SK-N-SH treated with all-trans-retinoic acid at 6 μM for 48 hours (cell line): ENCODE measurements at regions not wholly inside any gene's neighbourhood (a gene's known extent, or its start where the extent isn't known, plus 50 kb on each side); places are given as distances from the start of the nearest gene placed in this dataset.

Experiments used
- ATAC-seq: fragments of 200-7000 bp; cut with Tn5 transposase; 3 replicates; pipeline ENCODE4 v1.9.1; 2020; ENCODE audit warnings: mild to moderate bottlenecking, moderate library complexity
- ARNTL ChIP-seq: fragments of 450-650 bp; formaldehyde crosslinking; IDR thresholded peaks from 2 replicates; pipeline ENCODE4 v1.5.0; 2020; ENCODE audit warnings: low read depth, mild to moderate bottlenecking, moderate library complexity, borderline replicate concordance
- BACH2 ChIP-seq: fragments of 250-450 bp; sonication (Bioruptor Pico); IDR thresholded peaks from 2 replicates; pipeline ENCODE4 v1.9.0; 2021; ENCODE audit warnings: mild to moderate bottlenecking, borderline replicate concordance
- CSDC2 ChIP-seq: fragments of 250-450 bp; sonication (Bioruptor Pico); IDR thresholded peaks from 2 replicates; pipeline ENCODE4 v1.5.0; 2020; ENCODE audit warnings: mild to moderate bottlenecking, moderate library complexity
- ESRRG ChIP-seq: fragments of 250-450 bp; sonication (Bioruptor Pico); IDR thresholded peaks from 2 replicates; pipeline ENCODE4 v1.6.1; 2021; ENCODE audit warnings: mild to moderate bottlenecking
- PPARA ChIP-seq: fragments of 250-450 bp; sonication (Bioruptor Pico); IDR thresholded peaks from 2 replicates; pipeline ENCODE4 v1.5.0; 2020; ENCODE audit warnings: mild to moderate bottlenecking, borderline replicate concordance
- RARB ChIP-seq: fragments of 250-450 bp; sonication (Bioruptor Pico); IDR thresholded peaks from 2 replicates; pipeline ENCODE4 v1.8.0; 2021; ENCODE audit warnings: mild to moderate bottlenecking, moderate library complexity
- SNAI2 ChIP-seq: fragments of 250-450 bp; sonication (Bioruptor Pico); IDR thresholded peaks from 2 replicates; pipeline ENCODE4 v1.5.0; 2020; ENCODE audit warnings: mild to moderate bottlenecking, moderate library complexity
- TCF4 ChIP-seq: fragments of 250-450 bp; sonication (Bioruptor Pico); IDR thresholded peaks from 2 replicates; pipeline ENCODE4 v1.8.0; 2021; ENCODE audit warnings: mild to moderate bottlenecking, moderate library complexity, borderline replicate concordance
- TOX ChIP-seq: fragments of 250-450 bp; sonication (Bioruptor Pico); IDR thresholded peaks from 2 replicates; pipeline ENCODE4 v1.8.0; 2021; ENCODE audit warnings: mild to moderate bottlenecking, moderate library complexity, borderline replicate concordance
- ZC3H10 ChIP-seq: fragments of 250-450 bp; sonication (Bioruptor Pico); IDR thresholded peaks from 2 replicates; pipeline ENCODE4 v1.5.1; 2021; ENCODE audit warnings: mild to moderate bottlenecking, moderate library complexity
- ZFP3 ChIP-seq: fragments of 250-450 bp; sonication (Bioruptor Pico); IDR thresholded peaks from 2 replicates; pipeline ENCODE4 v1.5.0; 2020; ENCODE audit warnings: mild to moderate bottlenecking, moderate library complexity
- ZFP30 ChIP-seq: fragments of 450-650 bp; formaldehyde crosslinking; IDR thresholded peaks from 2 replicates; pipeline ENCODE4 v1.5.0; 2022; ENCODE audit warnings: mild to moderate bottlenecking, moderate library complexity
- ZNF565 ChIP-seq: fragments of 450-650 bp; formaldehyde crosslinking; conservative IDR thresholded peaks from 2 replicates; pipeline ENCODE4 v1.5.0; 2020; ENCODE audit warnings: low read depth, mild to moderate bottlenecking, moderate library complexity
- ZNF70 ChIP-seq: fragments of 450-650 bp; formaldehyde crosslinking; IDR thresholded peaks from 2 replicates; pipeline ENCODE4 v1.5.0; 2020; ENCODE audit warnings: mild to moderate bottlenecking, moderate library complexity
- ZNF8 ChIP-seq: fragments of 450-650 bp; formaldehyde crosslinking; IDR thresholded peaks from 2 replicates; pipeline ENCODE4 v1.5.0; 2020; ENCODE audit warnings: mild to moderate bottlenecking, moderate library complexity
- TF ChIP-seq, protein P1 (sequence below): fragments of 250-450 bp; sonication (Bioruptor Pico); IDR thresholded peaks from 2 replicates; pipeline ENCODE4 v1.5.1; 2020; ENCODE audit warnings: low read depth, mild to moderate bottlenecking, moderate library complexity
- TF ChIP-seq, protein P2 (sequence below): fragments of 250-450 bp; sonication (Bioruptor Pico); IDR thresholded peaks from 2 replicates; pipeline ENCODE4 v1.8.0; 2021; ENCODE audit warnings: low read depth, mild to moderate bottlenecking, moderate library complexity, borderline replicate concordance
- TF ChIP-seq, protein P3 (sequence below): fragments of 250-450 bp; sonication (Bioruptor Pico); IDR thresholded peaks from 2 replicates; pipeline ENCODE4 v1.5.0; 2020; ENCODE audit warnings: mild to moderate bottlenecking, moderate library complexity
- TF ChIP-seq, protein P4 (sequence below): fragments of 250-450 bp; sonication (Bioruptor Pico); IDR thresholded peaks from 2 replicates; pipeline ENCODE4 v1.8.0; 2020; ENCODE audit warnings: mild to moderate bottlenecking, moderate library complexity, borderline replicate concordance

DNA sequence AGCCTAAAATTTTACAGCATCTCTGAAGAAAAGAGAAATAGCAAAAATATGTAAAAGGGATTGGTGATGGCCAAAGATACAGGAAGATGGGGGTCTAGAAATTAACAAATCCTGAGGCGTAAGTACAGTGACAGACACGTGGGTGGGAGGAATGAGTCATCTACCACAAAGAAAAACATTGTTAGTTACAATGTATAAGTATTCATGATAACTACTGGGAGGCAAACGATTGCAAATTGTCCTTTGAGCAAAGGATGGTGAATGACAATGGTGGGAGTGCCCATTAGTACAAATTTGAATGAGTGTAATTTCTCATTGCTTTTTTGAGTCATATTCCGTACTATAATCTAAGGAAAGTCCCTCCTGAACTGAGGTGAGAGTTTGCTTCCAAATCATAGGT, 809.0 kb upstream of the FAM98A start:
- TF ChIP-seq TCF4 (CRISPR knock-in tag) (no peak), RARB (CRISPR knock-in tag) (no peak), SNAI2 (no peak), ZNF70 (CRISPR knock-in tag) (no peak)
- TF ChIP-seq, protein P1, sequence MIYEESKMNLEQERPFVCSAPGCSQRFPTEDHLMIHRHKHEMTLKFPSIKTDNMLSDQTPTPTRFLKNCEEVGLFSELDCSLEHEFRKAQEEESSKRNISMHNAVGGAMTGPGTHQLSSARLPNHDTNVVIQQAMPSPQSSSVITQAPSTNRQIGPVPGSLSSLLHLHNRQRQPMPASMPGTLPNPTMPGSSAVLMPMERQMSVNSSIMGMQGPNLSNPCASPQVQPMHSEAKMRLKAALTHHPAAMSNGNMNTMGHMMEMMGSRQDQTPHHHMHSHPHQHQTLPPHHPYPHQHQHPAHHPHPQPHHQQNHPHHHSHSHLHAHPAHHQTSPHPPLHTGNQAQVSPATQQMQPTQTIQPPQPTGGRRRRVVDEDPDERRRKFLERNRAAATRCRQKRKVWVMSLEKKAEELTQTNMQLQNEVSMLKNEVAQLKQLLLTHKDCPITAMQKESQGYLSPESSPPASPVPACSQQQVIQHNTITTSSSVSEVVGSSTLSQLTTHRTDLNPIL = no peak
- TF ChIP-seq, protein P2, sequence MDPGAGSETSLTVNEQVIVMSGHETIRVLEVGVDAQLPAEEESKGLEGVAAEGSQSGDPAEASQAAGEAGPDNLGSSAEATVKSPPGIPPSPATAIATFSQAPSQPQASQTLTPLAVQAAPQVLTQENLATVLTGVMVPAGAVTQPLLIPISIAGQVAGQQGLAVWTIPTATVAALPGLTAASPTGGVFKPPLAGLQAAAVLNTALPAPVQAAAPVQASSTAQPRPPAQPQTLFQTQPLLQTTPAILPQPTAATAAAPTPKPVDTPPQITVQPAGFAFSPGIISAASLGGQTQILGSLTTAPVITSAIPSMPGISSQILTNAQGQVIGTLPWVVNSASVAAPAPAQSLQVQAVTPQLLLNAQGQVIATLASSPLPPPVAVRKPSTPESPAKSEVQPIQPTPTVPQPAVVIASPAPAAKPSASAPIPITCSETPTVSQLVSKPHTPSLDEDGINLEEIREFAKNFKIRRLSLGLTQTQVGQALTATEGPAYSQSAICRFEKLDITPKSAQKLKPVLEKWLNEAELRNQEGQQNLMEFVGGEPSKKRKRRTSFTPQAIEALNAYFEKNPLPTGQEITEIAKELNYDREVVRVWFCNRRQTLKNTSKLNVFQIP (CRISPR knock-in tag) = no peak
- no peak for ATAC-seq

DNA sequence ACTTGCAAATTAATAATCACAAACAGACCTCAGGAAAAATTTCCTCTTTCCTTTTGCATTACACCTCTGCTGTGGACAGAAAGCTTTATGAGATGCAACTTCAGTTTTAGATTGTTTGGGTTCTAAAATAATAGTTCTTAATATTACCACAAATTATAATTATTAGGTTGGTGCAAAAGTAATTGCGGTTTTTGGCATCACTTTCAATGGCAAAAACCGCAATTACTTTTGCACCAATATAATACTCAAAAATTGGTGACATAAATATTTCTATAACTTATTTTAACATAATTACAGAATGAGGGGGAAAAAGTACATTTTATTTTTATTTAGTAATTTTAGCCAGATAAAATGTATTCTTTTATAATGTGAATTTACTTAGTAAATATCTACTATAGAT, 804.4 kb upstream of the FAM98A start:
- no peak for TF ChIP-seq ZNF70 (CRISPR knock-in tag)
- TF ChIP-seq, protein P2 (CRISPR knock-in tag) = no peak
- no peak for TF ChIP-seq SNAI2
- no peak for TF ChIP-seq ARNTL (CRISPR knock-in tag)
- TF ChIP-seq, protein P3, sequence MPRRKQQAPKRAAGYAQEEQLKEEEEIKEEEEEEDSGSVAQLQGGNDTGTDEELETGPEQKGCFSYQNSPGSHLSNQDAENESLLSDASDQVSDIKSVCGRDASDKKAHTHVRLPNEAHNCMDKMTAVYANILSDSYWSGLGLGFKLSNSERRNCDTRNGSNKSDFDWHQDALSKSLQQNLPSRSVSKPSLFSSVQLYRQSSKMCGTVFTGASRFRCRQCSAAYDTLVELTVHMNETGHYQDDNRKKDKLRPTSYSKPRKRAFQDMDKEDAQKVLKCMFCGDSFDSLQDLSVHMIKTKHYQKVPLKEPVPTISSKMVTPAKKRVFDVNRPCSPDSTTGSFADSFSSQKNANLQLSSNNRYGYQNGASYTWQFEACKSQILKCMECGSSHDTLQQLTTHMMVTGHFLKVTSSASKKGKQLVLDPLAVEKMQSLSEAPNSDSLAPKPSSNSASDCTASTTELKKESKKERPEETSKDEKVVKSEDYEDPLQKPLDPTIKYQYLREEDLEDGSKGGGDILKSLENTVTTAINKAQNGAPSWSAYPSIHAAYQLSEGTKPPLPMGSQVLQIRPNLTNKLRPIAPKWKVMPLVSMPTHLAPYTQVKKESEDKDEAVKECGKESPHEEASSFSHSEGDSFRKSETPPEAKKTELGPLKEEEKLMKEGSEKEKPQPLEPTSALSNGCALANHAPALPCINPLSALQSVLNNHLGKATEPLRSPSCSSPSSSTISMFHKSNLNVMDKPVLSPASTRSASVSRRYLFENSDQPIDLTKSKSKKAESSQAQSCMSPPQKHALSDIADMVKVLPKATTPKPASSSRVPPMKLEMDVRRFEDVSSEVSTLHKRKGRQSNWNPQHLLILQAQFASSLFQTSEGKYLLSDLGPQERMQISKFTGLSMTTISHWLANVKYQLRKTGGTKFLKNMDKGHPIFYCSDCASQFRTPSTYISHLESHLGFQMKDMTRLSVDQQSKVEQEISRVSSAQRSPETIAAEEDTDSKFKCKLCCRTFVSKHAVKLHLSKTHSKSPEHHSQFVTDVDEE = no peak
- no peak for TF ChIP-seq PPARA (CRISPR knock-in tag)
- no peak for TF ChIP-seq ESRRG (CRISPR knock-in tag)
- TF ChIP-seq CSDC2 = no peak
- no peak for TF ChIP-seq ZC3H10 (CRISPR knock-in tag)
- TF ChIP-seq ZFP3 (CRISPR knock-in tag) = no peak
- TF ChIP-seq RARB (CRISPR knock-in tag) = no peak
- no peak for TF ChIP-seq ZFP30 (CRISPR knock-in tag)
- no peak for TF ChIP-seq TOX (CRISPR knock-in tag)
- TF ChIP-seq, protein P4, sequence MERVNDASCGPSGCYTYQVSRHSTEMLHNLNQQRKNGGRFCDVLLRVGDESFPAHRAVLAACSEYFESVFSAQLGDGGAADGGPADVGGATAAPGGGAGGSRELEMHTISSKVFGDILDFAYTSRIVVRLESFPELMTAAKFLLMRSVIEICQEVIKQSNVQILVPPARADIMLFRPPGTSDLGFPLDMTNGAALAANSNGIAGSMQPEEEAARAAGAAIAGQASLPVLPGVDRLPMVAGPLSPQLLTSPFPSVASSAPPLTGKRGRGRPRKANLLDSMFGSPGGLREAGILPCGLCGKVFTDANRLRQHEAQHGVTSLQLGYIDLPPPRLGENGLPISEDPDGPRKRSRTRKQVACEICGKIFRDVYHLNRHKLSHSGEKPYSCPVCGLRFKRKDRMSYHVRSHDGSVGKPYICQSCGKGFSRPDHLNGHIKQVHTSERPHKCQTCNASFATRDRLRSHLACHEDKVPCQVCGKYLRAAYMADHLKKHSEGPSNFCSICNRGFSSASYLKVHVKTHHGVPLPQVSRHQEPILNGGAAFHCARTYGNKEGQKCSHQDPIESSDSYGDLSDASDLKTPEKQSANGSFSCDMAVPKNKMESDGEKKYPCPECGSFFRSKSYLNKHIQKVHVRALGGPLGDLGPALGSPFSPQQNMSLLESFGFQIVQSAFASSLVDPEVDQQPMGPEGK (CRISPR knock-in tag) = no peak
- TF ChIP-seq ZNF565 (CRISPR knock-in tag) = no peak
- no peak for TF ChIP-seq TCF4 (CRISPR knock-in tag)
- TF ChIP-seq, protein P1 = no peak
- TF ChIP-seq ZNF8 (CRISPR knock-in tag) = no peak
- no peak for ATAC-seq

DNA sequence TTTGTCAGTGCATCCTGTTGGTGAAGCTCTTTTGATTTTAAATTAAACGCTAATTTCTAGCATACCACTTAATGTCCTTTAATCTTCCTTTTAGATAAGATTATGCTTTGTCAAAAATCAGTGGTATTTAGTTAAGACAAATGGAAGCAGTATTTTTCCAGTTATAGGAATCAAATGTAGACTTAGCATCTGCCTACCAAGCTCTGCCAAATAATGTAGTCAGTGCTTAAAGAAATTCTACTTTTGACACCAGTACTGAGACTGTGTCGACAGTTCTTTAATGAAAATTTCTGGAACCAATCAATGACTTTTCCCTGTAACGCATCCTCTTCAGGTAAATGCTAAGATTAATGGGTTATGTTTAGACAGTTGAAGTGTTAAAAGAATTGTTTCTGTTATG, 803.3 kb upstream of the FAM98A start:
- no peak for ATAC-seq
- TF ChIP-seq BACH2 (CRISPR knock-in tag) (no peak), ZFP3 (CRISPR knock-in tag) (no peak), ZNF70 (CRISPR knock-in tag) (no peak)
- TF ChIP-seq, protein P4 (CRISPR knock-in tag) = no peak
